ENCODE measurements at regions not wholly inside any gene's neighbourhood (a gene's known extent, or its start where the extent isn't known, plus 50 kb on each side); places are given as distances from the start of the nearest gene placed in this dataset.
"Not testable (repeated sequence)": the region's sequence is repeated elsewhere in the genome, so short reads cannot be mapped to it uniquely, and the experiment has no call there.

DNA sequence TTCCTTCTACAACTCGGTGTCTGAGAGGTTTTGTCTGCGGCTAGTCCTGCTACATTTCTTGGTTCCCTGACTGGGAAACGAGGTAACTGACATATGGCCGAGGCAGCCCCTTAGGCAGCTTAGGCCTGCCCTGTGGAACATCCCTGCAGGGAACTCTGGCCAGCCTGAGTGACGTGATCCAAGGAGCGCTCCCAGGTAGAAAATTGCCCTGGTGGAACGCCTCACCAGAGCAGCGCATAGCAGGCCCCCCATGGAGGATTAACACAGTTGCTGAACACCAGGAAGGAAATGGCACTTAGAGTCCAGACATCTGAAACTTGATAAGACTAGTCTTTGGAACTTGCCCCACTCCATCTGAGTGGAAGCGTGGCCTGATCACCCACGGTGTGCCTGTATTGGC, 837.4 kb upstream of the NDST4 start:
- Histone ChIP-seq H3K27ac (ENCODE audit: low read depth, low read length) (no peak overlapping the region), H3K4me3 (ENCODE audit: low read length) (no peak overlapping the region), H3K9me3 (ENCODE audit: control insufficient read depth, low read length) (no peaks in the 10 kb centered on the region), H3K9ac (ENCODE audit: extremely low read depth, low read length, poor library complexity, severe bottlenecking) (no peak overlapping the region), H3K36me3 (ENCODE audit: control insufficient read depth, insufficient read depth, low read length) (no peaks in the 10 kb centered on the region), H3K27me3 (ENCODE audit: control insufficient read depth, insufficient read depth, low read length, poor library complexity, severe bottlenecking) (no peaks in the 10 kb centered on the region), H3K4me1 (ENCODE audit: control insufficient read depth, insufficient read depth, low read length) (no peaks in the 10 kb centered on the region)
- DNase-seq, result no peak
- Mint-ChIP-seq H3K36me3 (ENCODE audit: low read depth) (peaks cover 3% of the 10 kb centered on the region), H3K4me3 (no peak overlapping the region), H3K4me1 (peaks cover 7% of the 10 kb centered on the region), H3K9me3 (peaks cover 10% of the 10 kb centered on the region), H3K27me3 (ENCODE audit: insufficient read depth) (no peaks in the 10 kb centered on the region), H3K27ac (no peak overlapping the region)
- TF ChIP-seq, protein P1, sequence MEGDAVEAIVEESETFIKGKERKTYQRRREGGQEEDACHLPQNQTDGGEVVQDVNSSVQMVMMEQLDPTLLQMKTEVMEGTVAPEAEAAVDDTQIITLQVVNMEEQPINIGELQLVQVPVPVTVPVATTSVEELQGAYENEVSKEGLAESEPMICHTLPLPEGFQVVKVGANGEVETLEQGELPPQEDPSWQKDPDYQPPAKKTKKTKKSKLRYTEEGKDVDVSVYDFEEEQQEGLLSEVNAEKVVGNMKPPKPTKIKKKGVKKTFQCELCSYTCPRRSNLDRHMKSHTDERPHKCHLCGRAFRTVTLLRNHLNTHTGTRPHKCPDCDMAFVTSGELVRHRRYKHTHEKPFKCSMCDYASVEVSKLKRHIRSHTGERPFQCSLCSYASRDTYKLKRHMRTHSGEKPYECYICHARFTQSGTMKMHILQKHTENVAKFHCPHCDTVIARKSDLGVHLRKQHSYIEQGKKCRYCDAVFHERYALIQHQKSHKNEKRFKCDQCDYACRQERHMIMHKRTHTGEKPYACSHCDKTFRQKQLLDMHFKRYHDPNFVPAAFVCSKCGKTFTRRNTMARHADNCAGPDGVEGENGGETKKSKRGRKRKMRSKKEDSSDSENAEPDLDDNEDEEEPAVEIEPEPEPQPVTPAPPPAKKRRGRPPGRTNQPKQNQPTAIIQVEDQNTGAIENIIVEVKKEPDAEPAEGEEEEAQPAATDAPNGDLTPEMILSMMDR (conservative IDR thresholded peaks at IDR 0.05), result no peak
- WGBS, 2 experiments (ENCODE audit: insufficient coverage in 1 of 2, insufficient read length in 1 of 2), result 94 to 96% methylated on average over 9 to 10 of the region's 10 CpGs

- not testable (repeated sequence) for H3K9ac ChIP-seq (ENCODE audit: extremely low read depth, low read length, poor library complexity, severe bottlenecking); DNase-seq; H3K36me3 Mint-ChIP-seq (ENCODE audit: low read depth); H3K4me1 ChIP-seq (ENCODE audit: control insufficient read depth, insufficient read depth, low read length); H3K27me3 ChIP-seq (ENCODE audit: control insufficient read depth, insufficient read depth, low read length, poor library complexity, severe bottlenecking); H3K4me3 ChIP-seq (ENCODE audit: low read length); H3K27ac Mint-ChIP-seq; H3K4me3 Mint-ChIP-seq; H3K9me3 ChIP-seq (ENCODE audit: control insufficient read depth, low read length); H3K27me3 Mint-ChIP-seq (ENCODE audit: insufficient read depth); H3K36me3 ChIP-seq (ENCODE audit: control insufficient read depth, insufficient read depth, low read length); H3K4me1 Mint-ChIP-seq; H3K27ac ChIP-seq (ENCODE audit: low read depth, low read length)
- H3K9me3 Mint-ChIP-seq, result peaks cover 10% of the 10 kb centered on the region
- 90 to 100% methylated on average over 1 to 2 of the region's 3 CpGs for WGBS, 2 experiments (ENCODE audit: insufficient coverage in 1 of 2, insufficient read length in 1 of 2)
Measured at GRCh38 chr4:115949974-115950743, 836.7 kb upstream of the NDST4 start.

- Mint-ChIP-seq H3K4me3 (no peak overlapping the region), H3K27me3 (ENCODE audit: insufficient read depth) (no peaks in the 10 kb centered on the region), H3K4me1 (peaks cover 7% of the 10 kb centered on the region), H3K27ac (no peak overlapping the region), H3K9me3 (peaks cover 21% of the 10 kb centered on the region), H3K36me3 (ENCODE audit: low read depth) (peaks cover 10% of the 10 kb centered on the region)
- H3K4me3 ChIP-seq (ENCODE audit: low read length), result no peak overlapping the region
- no peaks in the 10 kb centered on the region for H3K4me1 ChIP-seq (ENCODE audit: control insufficient read depth, insufficient read depth, low read length)
- no peak overlapping the region for H3K27ac ChIP-seq (ENCODE audit: low read depth, low read length)
- DNase-seq, result no peak
- no peaks in the 10 kb centered on the region for H3K27me3 ChIP-seq (ENCODE audit: control insufficient read depth, insufficient read depth, low read length, poor library complexity, severe bottlenecking)
- TF ChIP-seq, protein P1 (conservative IDR thresholded peaks at IDR 0.05), result no peak
- WGBS, 2 experiments (ENCODE audit: insufficient coverage in 1 of 2, insufficient read length in 1 of 2), result 93 to 100% methylated on average over 2 to 3 of the region's 3 CpGs
- no peak overlapping the region for H3K9ac ChIP-seq (ENCODE audit: extremely low read depth, low read length, poor library complexity, severe bottlenecking)
- H3K9me3 ChIP-seq (ENCODE audit: control insufficient read depth, low read length), result peaks cover 15% of the 10 kb centered on the region
- H3K36me3 ChIP-seq (ENCODE audit: control insufficient read depth, insufficient read depth, low read length), result no peaks in the 10 kb centered on the region
Measured at GRCh38 chr4:115945026-115945425, 831.6 kb upstream of the NDST4 start.

Data from endodermal cell (in vitro differentiated cells).